ENCODE measurements at regions not wholly inside any gene's neighbourhood (a gene's known extent, or its start where the extent isn't known, plus 50 kb on each side); places are given as distances from the start of the nearest gene placed in this dataset.

DNA sequence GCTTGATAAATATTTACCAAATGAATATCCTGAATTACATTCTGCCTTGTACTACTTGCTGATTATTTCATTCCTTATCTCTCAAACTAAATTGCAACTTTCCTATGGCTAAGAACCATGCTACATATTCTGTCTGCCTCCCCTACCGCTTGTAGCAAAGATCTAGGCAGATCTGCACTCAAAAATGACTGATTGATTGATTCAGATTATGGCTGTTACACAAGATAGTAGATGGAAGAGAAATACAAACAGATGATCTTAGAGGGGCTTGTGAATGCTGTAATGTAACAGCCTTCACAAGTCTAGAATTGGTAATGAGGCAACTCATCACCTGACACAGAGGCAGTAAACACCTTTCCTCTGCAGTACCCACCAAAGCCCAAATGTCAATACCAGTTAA lies 446.1 kb downstream of the PRELID2 start:
- Histone ChIP-seq H3K27me3 (ENCODE audit: control insufficient read depth, insufficient read depth, low read length) (no peaks in the 10 kb centered on the region), H3K9me3 (ENCODE audit: control insufficient read depth, insufficient read depth, low read length) (no peaks in the 10 kb centered on the region; the same call in 1 of the 2 replicates), H3K27ac (ENCODE audit: low read depth, low read length) (no peak overlapping the region)

GRCh38 chr5:145385276-145385675 lies 449.9 kb downstream of the PRELID2 start:
- H3K27me3 ChIP-seq (ENCODE audit: control insufficient read depth, insufficient read depth, low read length), result no peaks in the 10 kb centered on the region
- no peaks in the 10 kb centered on the region for H3K4me1 ChIP-seq (ENCODE audit: control insufficient read depth, insufficient read depth, low read length)
- no peak overlapping the region for H3K27ac ChIP-seq (ENCODE audit: low read depth, low read length)
- peaks cover 10% of the 10 kb centered on the region; the same call in 1 of the 2 replicates for H3K9me3 ChIP-seq (ENCODE audit: control insufficient read depth, insufficient read depth, low read length)
- H3K36me3 ChIP-seq (ENCODE audit: control insufficient read depth, insufficient read depth, low read length), result no peaks in the 10 kb centered on the region
- H3K9ac ChIP-seq (ENCODE audit: low read depth, low read length), result no peak overlapping the region
- no peak overlapping the region for H3K4me3 ChIP-seq (ENCODE audit: low read depth, low read length)

More for the DNA sequence above, 446.1 kb downstream of the PRELID2 start:
- Histone ChIP-seq H3K4me3 (ENCODE audit: low read depth, low read length) (no peak overlapping the region), H3K36me3 (ENCODE audit: control insufficient read depth, insufficient read depth, low read length) (no peaks in the 10 kb centered on the region), H3K4me1 (ENCODE audit: control insufficient read depth, insufficient read depth, low read length) (no peaks in the 10 kb centered on the region), H3K9ac (ENCODE audit: low read depth, low read length) (no peak overlapping the region)

- Histone ChIP-seq H3K9ac (ENCODE audit: low read depth, low read length) (no peak overlapping the region), H3K4me1 (ENCODE audit: control insufficient read depth, insufficient read depth, low read length) (no peaks in the 10 kb centered on the region), H3K27ac (ENCODE audit: low read depth, low read length) (no peak overlapping the region), H3K4me3 (ENCODE audit: low read depth, low read length) (no peak overlapping the region), H3K27me3 (ENCODE audit: control insufficient read depth, insufficient read depth, low read length) (no peaks in the 10 kb centered on the region), H3K36me3 (ENCODE audit: control insufficient read depth, insufficient read depth, low read length) (no peaks in the 10 kb centered on the region), H3K9me3 (ENCODE audit: control insufficient read depth, insufficient read depth, low read length) (peaks cover 23% of the 10 kb centered on the region)
Measured at GRCh38 chr5:145378226-145378625, 456.9 kb downstream of the PRELID2 start.

DNA sequence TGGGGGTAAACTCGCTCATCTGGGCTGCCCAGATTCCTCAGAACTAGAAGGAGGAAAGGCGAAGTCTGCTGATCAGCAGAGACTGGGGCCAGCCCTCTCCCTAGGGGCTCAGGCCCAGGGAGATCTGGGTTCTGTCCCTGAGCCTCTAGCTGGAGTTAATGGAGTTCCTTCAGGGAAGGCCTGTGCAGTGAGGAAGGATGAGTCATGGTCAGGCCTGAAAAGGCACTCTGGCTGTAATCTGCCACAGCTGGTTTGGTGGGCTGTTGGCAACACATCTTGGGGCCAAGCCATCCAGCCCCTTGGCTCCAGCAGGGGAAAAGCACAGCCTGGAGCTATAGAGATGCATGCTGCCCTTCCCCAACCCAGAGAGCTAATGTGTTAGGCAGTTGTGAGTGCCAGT lies 459.6 kb downstream of the PRELID2 start:
- Histone ChIP-seq H3K4me3 (ENCODE audit: low read depth, low read length) (no peak overlapping the region), H3K36me3 (ENCODE audit: control insufficient read depth, insufficient read depth, low read length) (no peaks in the 10 kb centered on the region), H3K27ac (ENCODE audit: low read depth, low read length) (no peak overlapping the region), H3K27me3 (ENCODE audit: control insufficient read depth, insufficient read depth, low read length) (no peaks in the 10 kb centered on the region), H3K9ac (ENCODE audit: low read depth, low read length) (no peak overlapping the region), H3K9me3 (ENCODE audit: control insufficient read depth, insufficient read depth, low read length) (peaks cover 14% of the 10 kb centered on the region), H3K4me1 (ENCODE audit: control insufficient read depth, insufficient read depth, low read length) (no peaks in the 10 kb centered on the region)

- Histone ChIP-seq H3K4me1 (ENCODE audit: control insufficient read depth, insufficient read depth, low read length) (no peaks in the 10 kb centered on the region), H3K27ac (ENCODE audit: low read depth, low read length) (no peak overlapping the region), H3K9me3 (ENCODE audit: control insufficient read depth, insufficient read depth, low read length) (no peaks in the 10 kb centered on the region)
Measured at GRCh38 chr5:145365464-145365863, 469.7 kb downstream of the PRELID2 start.

GRCh38 chr5:145362266-145362665 lies 472.9 kb downstream of the PRELID2 start:
- Histone ChIP-seq H3K9ac (ENCODE audit: low read depth, low read length) (no peak overlapping the region), H3K27ac (ENCODE audit: low read depth, low read length) (no peak overlapping the region)

More at GRCh38 chr5:145365464-145365863, 469.7 kb downstream of the PRELID2 start:
- Histone ChIP-seq H3K27me3 (ENCODE audit: control insufficient read depth, insufficient read depth, low read length) (no peaks in the 10 kb centered on the region), H3K36me3 (ENCODE audit: control insufficient read depth, insufficient read depth, low read length) (no peaks in the 10 kb centered on the region), H3K9ac (ENCODE audit: low read depth, low read length) (no peak overlapping the region), H3K4me3 (ENCODE audit: low read depth, low read length) (no peak overlapping the region)

DNA sequence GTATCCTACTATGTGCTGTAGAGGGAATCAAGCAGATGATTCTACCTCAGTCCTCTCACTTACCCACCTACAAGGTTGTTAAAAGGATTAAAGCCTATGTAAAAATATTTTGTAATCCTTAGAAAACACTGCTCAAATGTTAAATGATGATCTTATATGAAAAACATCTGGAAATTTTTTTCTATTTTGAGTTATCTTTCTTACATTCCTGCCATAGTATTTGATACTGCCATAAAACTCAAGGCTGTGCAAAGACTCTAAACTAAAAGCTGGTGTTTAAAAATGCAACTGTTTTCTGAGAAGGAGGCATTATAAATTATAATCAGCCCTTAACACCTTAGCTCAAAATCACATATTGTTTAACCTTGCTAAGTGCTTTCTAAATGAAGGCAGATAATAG lies 474.2 kb downstream of the PRELID2 start:
- Histone ChIP-seq H3K9ac (ENCODE audit: low read depth, low read length) (no peak overlapping the region), H3K27me3 (ENCODE audit: control insufficient read depth, insufficient read depth, low read length) (no peaks in the 10 kb centered on the region), H3K36me3 (ENCODE audit: control insufficient read depth, insufficient read depth, low read length) (no peaks in the 10 kb centered on the region), H3K27ac (ENCODE audit: low read depth, low read length) (no peak overlapping the region), H3K4me1 (ENCODE audit: control insufficient read depth, insufficient read depth, low read length) (no peaks in the 10 kb centered on the region), H3K9me3 (ENCODE audit: control insufficient read depth, insufficient read depth, low read length) (no peaks in the 10 kb centered on the region), H3K4me3 (ENCODE audit: low read depth, low read length) (no peak overlapping the region)

More at GRCh38 chr5:145362266-145362665, 472.9 kb downstream of the PRELID2 start:
- no peaks in the 10 kb centered on the region for H3K36me3 ChIP-seq (ENCODE audit: control insufficient read depth, insufficient read depth, low read length)
- H3K4me1 ChIP-seq (ENCODE audit: control insufficient read depth, insufficient read depth, low read length), result no peaks in the 10 kb centered on the region
- no peaks in the 10 kb centered on the region for H3K27me3 ChIP-seq (ENCODE audit: control insufficient read depth, insufficient read depth, low read length)
- H3K4me3 ChIP-seq (ENCODE audit: low read depth, low read length), result no peak overlapping the region
- no peaks in the 10 kb centered on the region for H3K9me3 ChIP-seq (ENCODE audit: control insufficient read depth, insufficient read depth, low read length)

DNA sequence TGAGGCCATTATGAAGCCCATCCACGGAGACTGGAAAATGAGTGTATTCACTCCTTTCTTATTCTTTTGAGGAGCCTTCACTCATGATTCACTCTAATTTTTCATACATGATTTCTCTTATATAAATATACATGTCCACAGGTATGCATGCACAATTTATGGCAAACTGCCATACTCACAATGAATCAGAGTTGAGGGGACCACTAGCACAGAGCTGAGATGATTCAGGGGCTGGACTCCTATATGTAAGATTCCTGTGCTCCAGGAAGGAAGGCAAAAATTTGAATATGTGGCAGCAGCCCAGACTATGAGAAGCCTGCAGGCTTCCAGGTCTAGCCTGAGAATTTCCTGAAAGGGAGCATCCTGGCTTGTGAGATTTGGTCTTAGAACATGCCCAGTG lies 484.6 kb downstream of the PRELID2 start:
- Histone ChIP-seq H3K4me3 (ENCODE audit: low read depth, low read length) (no peak overlapping the region), H3K4me1 (ENCODE audit: control insufficient read depth, insufficient read depth, low read length) (no peaks in the 10 kb centered on the region), H3K27ac (ENCODE audit: low read depth, low read length) (no peak overlapping the region), H3K9ac (ENCODE audit: low read depth, low read length) (no peak overlapping the region), H3K27me3 (ENCODE audit: control insufficient read depth, insufficient read depth, low read length) (no peaks in the 10 kb centered on the region), H3K36me3 (ENCODE audit: control insufficient read depth, insufficient read depth, low read length) (no peaks in the 10 kb centered on the region), H3K9me3 (ENCODE audit: control insufficient read depth, insufficient read depth, low read length) (no peaks in the 10 kb centered on the region)

GRCh38 chr5:145347026-145347616 lies 488.0 kb downstream of the PRELID2 start:
- Histone ChIP-seq H3K4me3 (ENCODE audit: low read depth, low read length) (no peak overlapping the region), H3K36me3 (ENCODE audit: control insufficient read depth, insufficient read depth, low read length) (no peaks in the 10 kb centered on the region), H3K4me1 (ENCODE audit: control insufficient read depth, insufficient read depth, low read length) (no peaks in the 10 kb centered on the region), H3K27me3 (ENCODE audit: control insufficient read depth, insufficient read depth, low read length) (no peaks in the 10 kb centered on the region), H3K9ac (ENCODE audit: low read depth, low read length) (no peak overlapping the region), H3K27ac (ENCODE audit: low read depth, low read length) (no peak overlapping the region), H3K9me3 (ENCODE audit: control insufficient read depth, insufficient read depth, low read length) (no peaks in the 10 kb centered on the region)

DNA sequence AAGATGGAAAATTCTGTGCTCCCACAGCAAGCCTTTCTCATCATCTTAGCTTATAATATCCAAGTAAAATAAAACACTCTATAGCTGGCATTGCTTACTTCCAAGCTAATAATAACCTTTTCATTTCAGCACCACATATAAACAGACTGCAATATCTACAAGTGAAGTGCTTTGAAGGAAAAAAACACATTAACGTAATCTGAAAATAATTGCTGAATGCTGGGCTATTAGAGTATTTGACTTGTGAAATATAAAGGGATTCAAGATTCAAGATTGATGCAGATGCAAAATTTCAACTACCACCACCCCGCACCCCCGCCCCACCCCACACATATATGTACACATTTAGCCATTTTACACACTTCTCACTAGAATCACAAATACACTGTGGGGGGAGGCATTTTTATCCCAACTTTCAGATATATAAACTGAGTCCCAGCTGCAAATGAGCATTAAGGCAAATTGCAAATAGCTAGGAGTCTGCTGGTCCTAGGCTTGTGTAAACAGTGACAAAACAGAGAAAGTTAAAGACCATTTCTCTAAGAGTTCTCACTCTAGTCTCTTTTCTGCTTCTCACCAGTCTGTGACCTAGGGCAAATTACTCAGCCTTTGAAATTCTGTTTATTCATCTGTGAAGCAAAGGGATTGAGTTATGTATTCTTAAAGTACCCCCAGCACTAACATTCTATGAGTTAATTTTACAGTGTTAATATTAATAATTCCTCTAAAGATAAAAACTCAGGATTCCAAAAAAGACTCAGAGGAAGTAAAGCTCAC lies 489.4 kb downstream of the PRELID2 start:
- Histone ChIP-seq H3K9ac (ENCODE audit: low read depth, low read length) (no peak overlapping the region), H3K36me3 (ENCODE audit: control insufficient read depth, insufficient read depth, low read length) (no peaks in the 10 kb centered on the region), H3K27me3 (ENCODE audit: control insufficient read depth, insufficient read depth, low read length) (no peaks in the 10 kb centered on the region), H3K27ac (ENCODE audit: low read depth, low read length) (no peak overlapping the region), H3K9me3 (ENCODE audit: control insufficient read depth, insufficient read depth, low read length) (no peaks in the 10 kb centered on the region), H3K4me3 (ENCODE audit: low read depth, low read length) (no peak overlapping the region), H3K4me1 (ENCODE audit: control insufficient read depth, insufficient read depth, low read length) (no peaks in the 10 kb centered on the region)

- Histone ChIP-seq H3K4me3 (ENCODE audit: low read depth, low read length) (no peak overlapping the region), H3K27ac (ENCODE audit: low read depth, low read length) (no peak overlapping the region), H3K4me1 (ENCODE audit: control insufficient read depth, insufficient read depth, low read length) (no peaks in the 10 kb centered on the region), H3K36me3 (ENCODE audit: control insufficient read depth, insufficient read depth, low read length) (no peaks in the 10 kb centered on the region), H3K9ac (ENCODE audit: low read depth, low read length) (no peak overlapping the region), H3K9me3 (ENCODE audit: control insufficient read depth, insufficient read depth, low read length) (no peaks in the 10 kb centered on the region), H3K27me3 (ENCODE audit: control insufficient read depth, insufficient read depth, low read length) (no peaks in the 10 kb centered on the region)
Measured at GRCh38 chr5:145341842-145342241, 493.3 kb downstream of the PRELID2 start.

Measured in HUES48 (cell line).